Stomach (tissue), 4 donors: ENCODE measurements at regions not wholly inside any gene's neighbourhood (a gene's known extent, or its start where the extent isn't known, plus 50 kb on each side); places are given as distances from the start of the nearest gene placed in this dataset.

Source experiments
- EP300 ChIP-seq: sonication (generic); formaldehyde crosslinking; IDR thresholded peaks from one replicate; pipeline ENCODE4 v1.6.1; 2017; ENCODE audit warnings: antibody characterized with exemption
- POLR2AphosphoS5 ChIP-seq, 3 donors: sonication (generic); formaldehyde crosslinking; IDR thresholded peaks; one replicate each; pipeline ENCODE4 v1.6.1; 2016; ENCODE audit warnings: antibody characterized with exemption in 3 of 3
- TF ChIP-seq, protein P1 (sequence below), 7 experiments: fragments of 450-650 bp in 4 of 7; fragments of 200-600 bp in 3 of 7; sonication (generic) in 3 of 7; IDR thresholded peaks; one replicate each; pipeline ENCODE4 v1.5.1; 2016 to 2019; ENCODE audit warnings: antibody characterized with exemption in 7 of 7, control low read depth in 2 of 7, mild to moderate bottlenecking in 1 of 7

- no peak for TF ChIP-seq POLR2AphosphoS5 (IDR thresholded peaks at IDR 0.05)
- TF ChIP-seq, protein P1, sequence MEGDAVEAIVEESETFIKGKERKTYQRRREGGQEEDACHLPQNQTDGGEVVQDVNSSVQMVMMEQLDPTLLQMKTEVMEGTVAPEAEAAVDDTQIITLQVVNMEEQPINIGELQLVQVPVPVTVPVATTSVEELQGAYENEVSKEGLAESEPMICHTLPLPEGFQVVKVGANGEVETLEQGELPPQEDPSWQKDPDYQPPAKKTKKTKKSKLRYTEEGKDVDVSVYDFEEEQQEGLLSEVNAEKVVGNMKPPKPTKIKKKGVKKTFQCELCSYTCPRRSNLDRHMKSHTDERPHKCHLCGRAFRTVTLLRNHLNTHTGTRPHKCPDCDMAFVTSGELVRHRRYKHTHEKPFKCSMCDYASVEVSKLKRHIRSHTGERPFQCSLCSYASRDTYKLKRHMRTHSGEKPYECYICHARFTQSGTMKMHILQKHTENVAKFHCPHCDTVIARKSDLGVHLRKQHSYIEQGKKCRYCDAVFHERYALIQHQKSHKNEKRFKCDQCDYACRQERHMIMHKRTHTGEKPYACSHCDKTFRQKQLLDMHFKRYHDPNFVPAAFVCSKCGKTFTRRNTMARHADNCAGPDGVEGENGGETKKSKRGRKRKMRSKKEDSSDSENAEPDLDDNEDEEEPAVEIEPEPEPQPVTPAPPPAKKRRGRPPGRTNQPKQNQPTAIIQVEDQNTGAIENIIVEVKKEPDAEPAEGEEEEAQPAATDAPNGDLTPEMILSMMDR (IDR thresholded peaks at IDR 0.05), result no peak
- no peak for TF ChIP-seq EP300
These were observed 116.4 kb downstream of the PFKFB3 start for GRCh38 chr10:6319119-6319518.
